Stomach (tissue), 8 donors: ENCODE measurements at regions not wholly inside any gene's neighbourhood (a gene's known extent, or its start where the extent isn't known, plus 50 kb on each side); places are given as distances from the start of the nearest gene placed in this dataset.

Experiments used
- DNase-seq, 2 donors: peaks; one replicate each; pipeline versions ENCODE4 v3.0.0 to v3.0.0-alpha.2; 2013 to 2019
- H3K27ac ChIP-seq, 5 donors: fragments of 200-600 bp in 4 of 5; sonication (generic) in 4 of 5; one replicate each; pipeline ENCODE4 v1.5.1; 2013 to 2019; ENCODE audit warnings: mild to moderate bottlenecking in 1 of 5, moderate library complexity in 1 of 5
- H3K27me3 ChIP-seq, 3 donors: fragments of 200-600 bp; sonication (generic); one replicate each; pipeline ENCODE4 v1.5.1; 2017 to 2019; ENCODE audit warnings: mixed run types in 1 of 3
- H3K36me3 ChIP-seq, 4 donors: fragments of 200-600 bp; sonication (generic); 1 replicate in 3 of 4; 2 replicates in 1 of 4; pipeline ENCODE4 v1.5.1; 2016 to 2019
- H3K4me1 ChIP-seq, 4 donors: fragments of 200-600 bp; sonication (generic); one replicate each; pipeline ENCODE4 v1.5.1; 2016 to 2019
- H3K4me3 ChIP-seq, 4 donors: fragments of 200-600 bp; sonication (generic) in 3 of 4; one replicate each; pipeline ENCODE4 v1.5.1; 2016 to 2019; ENCODE audit warnings: mild to moderate bottlenecking in 1 of 4
- H3K9me3 ChIP-seq, 4 donors: fragments of 200-600 bp; sonication (generic); one replicate each; pipeline ENCODE4 v1.5.1; 2016 to 2019
- CTCF ChIP-seq, 7 experiments: fragments of 450-650 bp in 4 of 7; fragments of 200-600 bp in 3 of 7; sonication (generic) in 3 of 7; IDR thresholded peaks; one replicate each; pipeline ENCODE4 v1.5.1; 2016 to 2019; ENCODE audit warnings: antibody characterized with exemption in 7 of 7, control low read depth in 2 of 7, mild to moderate bottlenecking in 1 of 7
- EP300 ChIP-seq: sonication (generic); formaldehyde crosslinking; IDR thresholded peaks from one replicate; pipeline ENCODE4 v1.6.1; 2017; ENCODE audit warnings: antibody characterized with exemption
- POLR2A ChIP-seq, 4 donors: fragments of 450-650 bp; IDR thresholded peaks; one replicate each; pipeline ENCODE4 v1.6.1; 2016; ENCODE audit warnings: antibody characterized with exemption in 4 of 4, control low read depth in 2 of 4, mild to moderate bottlenecking in 1 of 4, moderate library complexity in 1 of 4
- POLR2AphosphoS5 ChIP-seq, 3 donors: sonication (generic); formaldehyde crosslinking; IDR thresholded peaks; one replicate each; pipeline ENCODE4 v1.6.1; 2016; ENCODE audit warnings: antibody characterized with exemption in 3 of 3
- WGBS, 5 donors: extraction: QIAGEN DNeasy Blood & Tissue Kit in 3 of 5; methylation state at CpG; one replicate each; pipeline versions ENCODE4 v1.1.5 to v1.1.7; 2013 to 2018; 5-methylcytosine and 5-hydroxymethylcytosine counted together
- intact Hi-C: fragments of 100-400 bp; cut with DNase I; formaldehyde crosslinking; loops from one replicate; pipeline ENCODE4 v1.15.1; 2023; ENCODE audit warnings: low total_unique reads
- donor health status: healthy with polysubstance abuse.
- donor health status: Bipolar disorder and iron deficiency.
- donor health status: healthy.

- Histone ChIP-seq H3K9me3 (no peaks in the 10 kb centered on the region), H3K27ac (no peak overlapping the region), H3K4me3 (no peak overlapping the region), H3K36me3 (no peaks in the 10 kb centered on the region), H3K4me1 (no peaks in the 10 kb centered on the region), H3K27me3 (no peaks in the 10 kb centered on the region)
- WGBS, 5 donors: 57 to 84% (median 79%) methylated on average over 4 of the region's 4 CpGs
- intact Hi-C loops: no loop called here
- no peak for DNase-seq
- TF ChIP-seq CTCF (IDR thresholded peaks at IDR 0.05): no peak
- TF ChIP-seq POLR2AphosphoS5 (IDR thresholded peaks at IDR 0.05): no peak
- TF ChIP-seq EP300: no peak
- TF ChIP-seq POLR2A (IDR thresholded peaks at IDR 0.05): no peak
These were observed 182.0 kb downstream of the DUSP10 start for GRCh38 chr1:221559911-221560310.

GRCh38 chr1:221562542-221563475, 179.1 kb downstream of the DUSP10 start:
- H3K27ac ChIP-seq: no peak overlapping the region
- no peaks in the 10 kb centered on the region for H3K36me3 ChIP-seq
- no peak overlapping the region for H3K4me3 ChIP-seq
- peaks cover 0 to under 1% (median 0%) of the 10 kb centered on the region in 4 donors for H3K4me1 ChIP-seq
- H3K9me3 ChIP-seq: no peaks in the 10 kb centered on the region
- DNase-seq: no peak
- TF ChIP-seq POLR2A (IDR thresholded peaks at IDR 0.05): no peak
- no peak for TF ChIP-seq POLR2AphosphoS5 (IDR thresholded peaks at IDR 0.05)
- TF ChIP-seq CTCF (IDR thresholded peaks at IDR 0.05): no peak
- no peak for TF ChIP-seq EP300
- WGBS, 5 donors: 45 to 75% (median 65%) methylated on average over 9 of the region's 9 CpGs
- intact Hi-C loops: no loop called here
- H3K27me3 ChIP-seq: no peaks in the 10 kb centered on the region

- Histone ChIP-seq H3K27me3 (no peaks in the 10 kb centered on the region), H3K4me3 (no peak overlapping the region), H3K4me1 (peaks cover 0 to 5% (median 0%) of the 10 kb centered on the region in 4 donors), H3K36me3 (no peaks in the 10 kb centered on the region), H3K9me3 (no peaks in the 10 kb centered on the region), H3K27ac (no peak overlapping the region)
- intact Hi-C loops: no loop called here
- TF ChIP-seq POLR2A (IDR thresholded peaks at IDR 0.05) (no peak), POLR2AphosphoS5 (IDR thresholded peaks at IDR 0.05) (no peak), CTCF (IDR thresholded peaks at IDR 0.05) (no peak)
- no peak for DNase-seq
- WGBS, 5 donors: 89 to 97% (median 96%) methylated on average over 21 to 24 of the region's 24 CpGs
These were observed 178.4 kb downstream of the DUSP10 start for GRCh38 chr1:221563476-221563921.

GRCh38 chr1:221564891-221565290, 177.0 kb downstream of the DUSP10 start:
- Histone ChIP-seq H3K9me3 (no peaks in the 10 kb centered on the region), H3K4me1 (peaks cover 0 to 5% (median 0%) of the 10 kb centered on the region in 4 donors), H3K36me3 (no peaks in the 10 kb centered on the region), H3K27ac (no peak overlapping the region), H3K4me3 (no peak overlapping the region), H3K27me3 (no peaks in the 10 kb centered on the region)
- WGBS, 5 donors: 67 to 75% (median 67%) methylated on average over 2 of the region's 2 CpGs
- intact Hi-C loops: no loop called here
- DNase-seq: no peak
- no peak for TF ChIP-seq POLR2AphosphoS5 (IDR thresholded peaks at IDR 0.05)
- TF ChIP-seq CTCF (IDR thresholded peaks at IDR 0.05): no peak
- no peak for TF ChIP-seq POLR2A (IDR thresholded peaks at IDR 0.05)
- no peak for TF ChIP-seq EP300
